HCT116 (cell line): ENCODE measurements at regions not wholly inside any gene's neighbourhood (a gene's known extent, or its start where the extent isn't known, plus 50 kb on each side); places are given as distances from the start of the nearest gene placed in this dataset.
A peak's percentile ranks its signal among the peaks of the same experiment; 100 is the strongest.

ENCODE experiments used
- ATAC-seq: fragments of 200-7000 bp; cut with Tn5 transposase; 2 replicates; pipeline ENCODE4 v1.9.1; 2020; ENCODE audit warnings: mild to moderate bottlenecking, moderate library complexity
- BruUV-seq: library from RNA; stranded (reverse); fragments of 400-500 nt; replicated peaks from 2 replicates; lab custom pipeline; 2021; lab: Mats Ljungman, UMichigan
- CTCF ChIA-PET: fragments of 300-600 bp; sonication (Branson Sonifier 250); formaldehyde crosslinking; loops from one replicate; lab custom pipeline; 2021; ENCODE audit warnings: antibody characterized with exemption; lab: Charles Lee
- POLR2A ChIA-PET: fragments of 300-600, 350-600 bp; sonication (Branson Sonifier 250); formaldehyde crosslinking; loops from one replicate; lab custom pipeline; 2021; ENCODE audit warnings: antibody characterized with exemption; lab: Charles Lee
- RAD21 ChIA-PET, 2 experiments: fragments of 300-600 bp; sonication (Branson Sonifier 250); formaldehyde crosslinking; loops; one replicate each; lab custom pipeline; 2023; ENCODE audit warnings: low total read pairs in 2 of 2; ENCODE audit not compliant: uncharacterized antibody in 2 of 2, unreplicated experiment in 2 of 2, low non-redundant PET in 1 of 2; lab: Charles Lee
- DNase-seq: peaks from one replicate; pipeline ENCODE4 v3.0.0-alpha.2; 2010; ENCODE audit warnings: low read depth, low spot score
- H2AFZ ChIP-seq: fragments of 200-600 bp; shearing (Covaris generic), sonication (generic); 2 replicates; pipeline ENCODE4 v1.6.1; 2017; ENCODE audit warnings: low read depth, mixed run types, mixed read lengths, antibody characterized with exemption, low read length; ENCODE audit not compliant: poor library complexity, severe bottlenecking
- H3K27ac ChIP-seq: 2 replicates; pipeline ENCODE4 v1.5.1; 2012; ENCODE audit warnings: low read depth, low read length
- H3K27me3 ChIP-seq: fragments of 200-600 bp; sonication (generic); 2 replicates; pipeline ENCODE4 v1.6.1; 2016; ENCODE audit warnings: mixed run types, low read length, mixed read lengths; ENCODE audit not compliant: insufficient read depth
- H3K36me3 ChIP-seq, 2 experiments: fragments of 200-500 bp in 1 of 2; fragments of 200-600 bp in 1 of 2; sonication (Bioruptor generic) in 1 of 2; sonication (generic) in 1 of 2; 2 replicates each; pipeline versions ENCODE4 v1.5.1 to v1.6.1; 2014 to 2016; ENCODE audit warnings: low read length in 2 of 2, inconsistent platforms in 1 of 2, mixed read lengths in 1 of 2, mixed run types in 1 of 2; ENCODE audit not compliant: insufficient read depth in 2 of 2, control insufficient read depth in 1 of 2
- H3K4me1 ChIP-seq, 2 experiments: fragments of 200-600 bp in 1 of 2; sonication (generic) in 1 of 2; 2 replicates each; pipeline versions ENCODE4 v1.5.1 to v1.6.1; 2012 to 2017; ENCODE audit warnings: low read length in 2 of 2, inconsistent platforms in 1 of 2, mild to moderate bottlenecking in 1 of 2, mixed read lengths in 1 of 2, mixed run types in 1 of 2, moderate library complexity in 1 of 2; ENCODE audit not compliant: insufficient read depth in 2 of 2, control insufficient read depth in 1 of 2
- H3K4me2 ChIP-seq: fragments of 200-600 bp; sonication (generic); 2 replicates; pipeline ENCODE4 v1.6.1; 2017; ENCODE audit warnings: mixed run types, low read length, mixed read lengths
- H3K4me3 ChIP-seq, 2 experiments: fragments of 200-600 bp in 1 of 2; sonication (generic) in 1 of 2; replicated peaks in 1 of 2; 2 replicates each; pipeline ENCODE4 v1.5.1; 2011 to 2016; ENCODE audit warnings: low read length in 2 of 2, control low read depth in 1 of 2, low read depth in 1 of 2, mild to moderate bottlenecking in 1 of 2, mixed read lengths in 1 of 2, mixed run types in 1 of 2
- H3K79me2 ChIP-seq: fragments of 200-600 bp; sonication (generic); 2 replicates; pipeline ENCODE4 v1.6.1; 2017; ENCODE audit warnings: mild to moderate bottlenecking, mixed run types, low read length, moderate library complexity, mixed read lengths; ENCODE audit not compliant: insufficient read depth
- H3K9ac ChIP-seq: fragments of 200-600 bp; sonication (generic); 2 replicates; pipeline ENCODE4 v1.6.1; 2016; ENCODE audit warnings: low read length, mixed read lengths
- H3K9me2 ChIP-seq: fragments of 200-600 bp; sonication (generic), shearing (Covaris generic); 2 replicates; pipeline ENCODE4 v1.6.1; 2017; ENCODE audit warnings: mixed run types, mild to moderate bottlenecking, moderate library complexity; ENCODE audit not compliant: insufficient read depth
- H3K9me3 ChIP-seq, 2 experiments: fragments of 200-500 bp in 1 of 2; fragments of 200-600 bp in 1 of 2; sonication (Bioruptor generic) in 1 of 2; sonication (generic) in 1 of 2; 2 replicates each; pipeline ENCODE4 v1.6.1; 2014 to 2017; ENCODE audit warnings: low read length in 2 of 2, mixed read lengths in 2 of 2, inconsistent platforms in 1 of 2, low read depth in 1 of 2, mild to moderate bottlenecking in 1 of 2, mixed run types in 1 of 2, moderate library complexity in 1 of 2; ENCODE audit not compliant: control insufficient read depth in 1 of 2, insufficient read depth in 1 of 2
- H4K20me1 ChIP-seq: fragments of 200-600 bp; sonication (generic), shearing (Covaris generic); 2 replicates; pipeline ENCODE4 v1.6.1; 2017; ENCODE audit warnings: mixed run types, mild to moderate bottlenecking, moderate library complexity; ENCODE audit not compliant: insufficient read depth
- CTCF ChIP-seq, 3 experiments: fragments of 200-600 bp in 1 of 3; sonication (generic) in 1 of 3; IDR thresholded peaks in 2 of 3; conservative IDR thresholded peaks in 1 of 3; 2 replicates each; pipeline ENCODE4 v1.5.1; 2012 to 2017; ENCODE audit warnings: low read depth in 2 of 3, low read length in 2 of 3, antibody characterized with exemption in 1 of 3, borderline replicate concordance in 1 of 3, control low read depth in 1 of 3, mild to moderate bottlenecking in 1 of 3, mixed read lengths in 1 of 3, mixed run types in 1 of 3, moderate library complexity in 1 of 3; ENCODE audit not compliant: insufficient read depth in 1 of 3
- EGR1 ChIP-seq: IDR thresholded peaks from 2 replicates; pipeline ENCODE4 v1.6.1; 2012; ENCODE audit warnings: low read depth
- ELF1 ChIP-seq: IDR thresholded peaks from 2 replicates; pipeline ENCODE4 v1.6.1; 2012; ENCODE audit warnings: low read depth, borderline replicate concordance
- EZH2 ChIP-seq: fragments of 200-600 bp; sonication (generic); IDR thresholded peaks from 2 replicates; pipeline ENCODE4 v1.6.1; 2017; ENCODE audit warnings: antibody characterized with exemption, mixed run types
- EZH2phosphoT487 ChIP-seq: fragments of 200-600 bp; IDR thresholded peaks from 2 replicates; pipeline ENCODE4 v1.6.1; 2018; ENCODE audit warnings: antibody characterized with exemption, borderline replicate concordance
- FOSL1 ChIP-seq: IDR thresholded peaks from 2 replicates; pipeline ENCODE4 v1.6.1; 2012; ENCODE audit warnings: low read depth
- RAD21 ChIP-seq: IDR thresholded peaks from 2 replicates; pipeline ENCODE4 v1.6.1; 2012; ENCODE audit warnings: low read depth, mild to moderate bottlenecking
- REST ChIP-seq: IDR thresholded peaks from 2 replicates; pipeline ENCODE4 v1.6.1; 2012; ENCODE audit warnings: low read depth
- SP1 ChIP-seq: IDR thresholded peaks from 2 replicates; pipeline ENCODE4 v1.6.1; 2012; ENCODE audit warnings: low read depth
- SRF ChIP-seq: IDR thresholded peaks from 2 replicates; pipeline ENCODE4 v1.6.1; 2012; ENCODE audit warnings: low read depth
- YY1 ChIP-seq: IDR thresholded peaks from 2 replicates; pipeline ENCODE4 v1.6.1; 2011; ENCODE audit warnings: low read length, low read depth, moderate library complexity, mild to moderate bottlenecking; ENCODE audit not compliant: insufficient replicate concordance; ENCODE audit errors: extremely low read depth
- ZFX ChIP-seq: fragments of 450-650 bp; IDR thresholded peaks from 2 replicates; pipeline ENCODE4 v1.6.1; 2017
- intact Hi-C: fragments of 100-400 bp; cut with micrococcal nuclease; formaldehyde crosslinking; loops from 2 replicates; pipeline ENCODE4 v1.10.0; 2022

GRCh38 chr17:5665164-5665563 lies 80.9 kb upstream of the NLRP1 start:
- Histone ChIP-seq H3K9ac (no peak overlapping the region), H4K20me1 (no peaks in the 10 kb centered on the region), H2AFZ (no peak overlapping the region), H3K4me2 (no peak overlapping the region), H3K4me1 (no peaks in the 10 kb centered on the region), H3K9me3 (no peaks in the 10 kb centered on the region), H3K4me3 (no peak overlapping the region), H3K27me3 (peaks cover 45% of the 10 kb centered on the region), H3K79me2 (no peaks in the 10 kb centered on the region), H3K9me2 (no peaks in the 10 kb centered on the region), H3K27ac (no peak overlapping the region), H3K36me3 (no peaks in the 10 kb centered on the region)
- RAD21 ChIA-PET, result no interaction called here
- POLR2A ChIA-PET, result no interaction called here
- DNase-seq, result no peak
- no peak for ATAC-seq
- no TSS peak for BruUV-seq
- intact Hi-C loops, result no loop called here
- no peak for TF ChIP-seq EZH2phosphoT487
- TF ChIP-seq CTCF (IDR thresholded peaks at IDR 0.05 in 2 of 3, conservative IDR thresholded peaks at IDR 0.05 in 1 of 3; ENCODE audit: borderline replicate concordance in 1 of 3, insufficient read depth in 1 of 3, low read depth in 2 of 3, low read length in 2 of 3), result no peak
- CTCF ChIA-PET, result no interaction called here

GRCh38 chr17:5667871-5668270 lies 83.6 kb upstream of the NLRP1 start:
- no peak overlapping the region for H3K9ac ChIP-seq
- peaks cover 63% of the 10 kb centered on the region for H3K27me3 ChIP-seq
- H3K36me3 ChIP-seq, result no peaks in the 10 kb centered on the region
- H2AFZ ChIP-seq, result no peak overlapping the region
- no peaks in the 10 kb centered on the region for H3K4me1 ChIP-seq
- ATAC-seq, result peak; percentile 90
- intact Hi-C loops, result no loop called here
- no TSS peak for BruUV-seq
- DNase-seq, result peak; percentile 19
- RAD21 ChIA-PET, result interaction anchor here in 1 of 2 experiments (1.3 kb wide), 1 partner anchor 80 kb away, joined by 3 read pairs; no protein-coding TSS in a partner anchor
- H3K9me2 ChIP-seq, result no peaks in the 10 kb centered on the region
- no peaks in the 10 kb centered on the region for H4K20me1 ChIP-seq
- POLR2A ChIA-PET, result no interaction called here
- no peaks in the 10 kb centered on the region for H3K9me3 ChIP-seq
- no peaks in the 10 kb centered on the region for H3K79me2 ChIP-seq
- no peak overlapping the region for H3K4me3 ChIP-seq
- CTCF ChIA-PET, result interaction anchor here (0.8 to 1.1 kb wide), 3 partner anchors 9 to 68 kb away, joined by 3 to 7 read pairs (median 4); no protein-coding TSS in a partner anchor
- H3K27ac ChIP-seq, result no peak overlapping the region
- H3K4me2 ChIP-seq, result 0 out of 2 replicates have a peak overlapping the region, but pooled peaks have one; percentile 13
- TF ChIP-seq CTCF (IDR thresholded peaks at IDR 0.05 in 2 of 3, conservative IDR thresholded peaks at IDR 0.05 in 1 of 3; ENCODE audit: borderline replicate concordance in 1 of 3, insufficient read depth in 1 of 3, low read depth in 2 of 3, low read length in 2 of 3), result peak; percentile 15 to 56 (median 55); a peak in 5 of 6 replicates
- TF ChIP-seq ZFX, result no peak
- no peak for TF ChIP-seq EZH2phosphoT487
- no peak for TF ChIP-seq SRF
- peak; percentile 34 for TF ChIP-seq RAD21
- TF ChIP-seq SP1, result no peak
- no peak for TF ChIP-seq EZH2
- no peak for TF ChIP-seq FOSL1
- TF ChIP-seq YY1, result no peak
- TF ChIP-seq REST, result no peak
- peak; percentile 37; the same call in 1 of the 2 replicates for TF ChIP-seq EGR1
- TF ChIP-seq ELF1, result no peak
